GM18505 (cell line): ENCODE measurements at regions not wholly inside any gene's neighbourhood (a gene's known extent, or its start where the extent isn't known, plus 50 kb on each side); places are given as distances from the start of the nearest gene placed in this dataset.
"Not testable (repeated sequence)": the region's sequence is repeated elsewhere in the genome, so short reads cannot be mapped to it uniquely, and the experiment has no call there.

ENCODE experiments used
- ATAC-seq: cut with Tn5 transposase; IDR thresholded peaks from one replicate; pipeline ENCODE4 v1.9.1; 2021; ENCODE audit not compliant: unreplicated experiment

- not testable (repeated sequence) for ATAC-seq
Observed at GRCh38 chr2:87423796-87424762, 323.8 kb upstream of the PLGLB2 start.

DNA sequence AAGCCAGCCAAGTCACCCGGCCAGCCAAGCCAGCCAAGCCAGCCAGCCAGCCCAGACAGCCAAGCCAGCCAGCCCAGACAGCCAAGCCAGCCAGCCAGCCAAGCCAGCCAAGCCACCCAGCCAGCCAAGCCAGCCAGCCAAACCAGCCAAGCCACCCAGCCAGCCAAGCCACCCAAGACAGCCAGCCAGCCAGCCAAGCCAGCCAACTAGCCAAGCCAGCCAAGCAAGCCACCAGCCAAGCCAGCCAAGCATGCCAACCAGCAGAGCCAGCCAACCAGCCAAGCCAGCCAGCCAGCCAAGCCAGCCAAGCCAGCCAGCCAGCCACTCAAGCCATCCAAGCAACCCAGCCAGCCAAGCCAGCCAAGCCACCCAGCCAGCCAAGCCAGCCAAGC lies 323.1 kb upstream of the PLGLB2 start:
- ATAC-seq = not testable (repeated sequence)

DNA sequence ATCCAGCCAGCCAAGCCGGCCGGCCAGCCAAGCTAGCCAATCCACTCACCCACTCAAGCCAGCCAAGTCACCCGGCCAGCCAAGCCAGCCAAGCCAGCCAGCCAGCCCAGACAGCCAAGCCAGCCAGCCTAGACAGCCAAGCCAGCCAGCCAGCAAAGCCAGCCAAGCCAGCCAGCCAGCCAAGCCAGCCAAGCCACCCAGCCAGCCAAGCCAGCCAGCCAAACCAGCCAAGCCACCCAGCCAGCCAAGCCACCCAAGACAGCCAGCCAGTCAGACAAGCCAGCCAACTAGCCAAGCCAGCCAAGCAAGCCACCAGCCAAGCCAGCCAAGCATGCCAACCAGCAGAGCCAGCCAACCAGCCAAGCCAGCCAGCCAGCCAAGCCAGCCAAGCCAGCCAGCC lies 322.7 kb upstream of the PLGLB2 start:
- ATAC-seq = not testable (repeated sequence)

DNA sequence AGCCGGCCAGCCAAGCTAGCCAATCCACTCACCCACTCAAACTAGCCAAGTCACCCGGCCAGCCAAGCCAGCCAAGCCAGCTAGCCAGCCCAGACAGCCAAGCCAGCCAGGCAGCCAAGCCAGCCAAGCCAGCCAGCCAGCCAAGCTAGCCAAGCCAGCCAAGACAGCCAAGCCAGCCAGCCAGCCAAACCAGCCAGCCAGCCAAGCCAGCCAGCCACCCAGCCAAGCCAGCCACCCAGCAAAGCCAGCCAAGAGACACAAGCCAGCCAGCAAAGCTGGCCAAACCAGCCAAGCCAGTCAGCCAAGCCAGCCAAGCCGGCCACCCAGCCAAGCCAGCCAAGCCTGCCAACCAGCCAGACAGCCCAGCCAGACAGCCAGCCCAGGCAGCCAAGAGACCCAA lies 322.2 kb upstream of the PLGLB2 start:
- not testable (repeated sequence) for ATAC-seq

DNA sequence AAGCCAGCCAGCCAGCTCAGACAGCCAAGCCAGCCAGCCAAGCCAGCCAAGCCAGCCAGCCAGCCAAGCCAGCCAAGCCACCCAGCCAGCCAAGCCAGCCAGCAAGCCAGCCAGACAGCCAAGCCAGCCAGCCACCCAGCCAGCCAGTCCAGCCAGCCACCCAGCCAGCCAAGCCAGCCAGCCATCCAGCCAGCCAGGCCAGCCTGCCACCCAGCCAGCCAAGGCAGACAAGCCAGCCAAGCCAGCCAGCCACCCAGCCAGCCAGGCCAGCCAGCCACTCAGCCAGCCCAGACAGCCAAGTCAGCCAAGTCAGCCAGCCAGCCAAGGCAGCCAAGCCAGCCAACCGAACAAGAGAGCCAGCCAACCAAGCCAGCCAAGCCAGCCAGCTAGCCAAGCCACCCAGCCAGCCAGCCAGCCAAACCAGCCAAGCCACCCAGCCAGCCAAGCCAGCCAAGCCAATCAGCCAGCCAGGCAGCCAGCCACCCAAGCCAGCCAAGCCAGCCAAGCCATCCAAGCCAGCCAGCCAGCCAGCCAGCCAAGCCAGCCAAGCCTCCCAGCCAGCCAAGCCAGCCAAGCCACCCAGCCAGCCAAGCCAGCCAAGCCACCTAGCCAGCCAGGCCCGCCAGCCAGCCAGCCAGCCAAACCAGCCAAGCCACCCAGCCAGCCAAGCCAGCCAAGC lies 319.3 kb upstream of the PLGLB2 start:
- ATAC-seq = not testable (repeated sequence)

DNA sequence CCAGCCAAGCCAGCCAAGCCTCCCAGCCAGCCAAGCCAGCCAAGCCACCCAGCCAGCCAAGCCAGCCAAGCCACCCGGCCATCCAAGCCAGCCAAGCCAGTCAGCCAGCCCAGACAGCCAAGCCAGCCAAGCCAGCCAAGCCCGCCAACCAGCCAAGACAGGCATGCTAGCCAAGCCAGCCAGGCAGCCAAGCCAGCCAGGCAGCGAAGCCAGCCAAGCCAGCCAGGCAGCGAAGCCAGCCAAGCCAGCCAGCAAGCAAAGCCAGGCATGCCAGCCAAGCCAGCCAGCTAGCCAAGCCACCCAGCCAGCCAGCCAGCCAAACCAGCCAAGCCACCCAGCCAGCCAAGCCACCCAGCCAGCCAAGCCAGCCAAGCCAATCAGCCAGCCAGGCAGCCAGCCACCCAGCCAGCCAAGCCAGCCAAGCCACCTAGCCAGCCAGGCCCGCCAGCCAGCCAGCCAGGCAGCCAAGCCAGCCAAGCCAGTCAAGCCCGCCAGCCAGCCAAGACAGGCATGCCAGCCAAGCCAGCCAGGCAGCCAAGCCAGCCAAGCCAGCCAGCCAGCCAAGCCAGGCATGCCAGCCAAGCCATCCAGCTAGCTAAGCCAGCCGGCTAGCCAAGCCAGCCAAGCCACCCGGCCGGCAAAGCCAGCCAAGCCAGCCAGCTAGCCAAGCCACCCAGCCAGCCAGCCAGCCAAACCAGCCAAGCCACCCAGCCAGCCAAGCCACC lies 318.5 kb upstream of the PLGLB2 start:
- not testable (repeated sequence) for ATAC-seq

GRCh38 chr2:87429931-87430275 lies 318.0 kb upstream of the PLGLB2 start:
- ATAC-seq = not testable (repeated sequence)

GRCh38 chr2:87431051-87431450 lies 316.8 kb upstream of the PLGLB2 start:
- ATAC-seq = not testable (repeated sequence)

- ATAC-seq = not testable (repeated sequence)
Observed at GRCh38 chr2:87432711-87433453, 315.0 kb upstream of the PLGLB2 start.

DNA sequence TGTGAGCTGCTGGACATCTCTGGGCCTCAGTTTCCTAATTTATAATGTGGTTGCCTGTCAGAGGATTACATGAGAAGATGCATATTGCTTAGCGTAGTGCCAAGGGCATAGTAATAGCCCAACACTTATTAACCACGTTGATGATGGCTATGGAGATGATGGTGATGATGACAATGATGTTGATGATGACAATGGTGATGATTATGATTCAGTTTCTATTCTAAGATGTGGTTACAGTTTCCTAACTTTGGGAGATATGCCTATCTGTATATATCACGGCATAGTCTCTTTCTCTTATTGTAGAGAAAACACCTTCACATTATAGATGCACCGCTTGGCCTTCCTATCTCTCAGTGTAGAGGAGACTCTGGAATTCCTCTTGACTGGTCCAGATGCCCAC lies 311.9 kb upstream of the PLGLB2 start:
- ATAC-seq = not testable (repeated sequence)

GRCh38 chr2:87437701-87438260 lies 310.1 kb upstream of the PLGLB2 start:
- not testable (repeated sequence) for ATAC-seq

- ATAC-seq = not testable (repeated sequence)
Observed at GRCh38 chr2:87438780-87439454, 309.0 kb upstream of the PLGLB2 start.

GRCh38 chr2:87439617-87440204 lies 308.2 kb upstream of the PLGLB2 start:
- not testable (repeated sequence) for ATAC-seq

DNA sequence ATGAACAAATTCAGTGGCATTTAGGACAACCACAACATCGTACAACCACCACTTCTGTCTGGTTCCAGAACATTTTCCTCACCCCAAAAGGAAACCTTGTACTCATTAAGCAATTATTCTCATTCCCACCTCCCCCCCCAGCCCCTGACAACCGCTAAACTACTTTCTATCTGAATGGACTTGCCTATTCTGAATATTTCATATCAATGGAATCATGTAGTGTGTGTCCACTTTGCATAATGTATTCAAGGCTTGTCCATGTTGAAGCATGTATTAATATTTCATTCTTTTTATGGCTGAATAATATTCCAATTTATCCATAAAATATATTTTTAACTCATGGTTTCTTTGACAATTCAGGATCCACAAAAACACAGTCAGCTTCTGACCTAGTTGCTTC lies 307.2 kb upstream of the PLGLB2 start:
- not testable (repeated sequence) for ATAC-seq

DNA sequence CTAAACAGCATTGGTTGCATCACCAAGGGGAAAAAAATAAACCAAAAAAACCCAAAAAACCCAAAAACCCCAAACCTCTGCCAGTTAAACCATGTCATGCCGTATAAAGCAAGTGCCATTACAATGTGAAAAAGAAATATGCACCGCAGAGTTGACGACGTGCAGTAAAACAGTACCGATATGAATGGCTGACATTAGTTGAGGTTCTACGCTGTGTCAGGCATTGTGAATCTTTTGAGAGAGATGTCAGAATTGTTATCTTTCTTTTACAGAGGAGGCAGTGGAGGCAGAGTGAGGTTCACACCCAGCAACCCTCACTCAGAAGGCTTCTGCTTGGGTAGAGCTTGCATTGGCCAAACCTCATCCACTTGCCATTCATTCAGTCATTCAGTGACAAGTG lies 306.5 kb upstream of the PLGLB2 start:
- not testable (repeated sequence) for ATAC-seq

- peak; percentile 97 for ATAC-seq
Observed at GRCh38 chr2:87442983-87443577, 304.8 kb upstream of the PLGLB2 start.

DNA sequence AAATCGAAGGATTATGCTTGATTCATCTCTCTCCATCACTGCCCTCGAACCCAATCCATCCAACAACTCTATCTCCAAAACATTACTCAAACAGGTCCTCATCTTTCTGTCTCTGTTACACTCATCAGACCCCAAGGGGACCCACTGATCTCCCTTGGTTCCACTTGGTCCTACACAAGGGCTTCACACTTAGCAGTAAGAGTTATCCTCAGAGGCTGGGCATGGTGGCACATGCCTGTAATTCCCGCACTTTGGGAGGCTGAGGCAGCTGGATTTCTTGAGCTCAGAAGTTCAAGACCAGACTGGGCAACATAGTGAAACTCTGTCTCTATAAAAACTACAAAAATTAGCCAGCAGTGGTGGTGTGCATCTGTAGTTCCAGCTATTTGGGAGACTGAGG lies 302.9 kb upstream of the PLGLB2 start:
- ATAC-seq = not testable (repeated sequence)

GRCh38 chr2:87445613-87446312 lies 302.1 kb upstream of the PLGLB2 start:
- ATAC-seq = not testable (repeated sequence)
